Parathyroid adenoma (tissue), 2 donors: ENCODE measurements at regions not wholly inside any gene's neighbourhood (a gene's known extent, or its start where the extent isn't known, plus 50 kb on each side); places are given as distances from the start of the nearest gene placed in this dataset.

Experiments used
- H2AFZ ChIP-seq: fragments of 300-600 bp; sonication (generic); one replicate; pipeline ENCODE4 v1.7.0; 2017; ENCODE audit warnings: antibody characterized with exemption, mild to moderate bottlenecking
- H3K27ac ChIP-seq: fragments of 300-600 bp; sonication (generic); one replicate; pipeline ENCODE4 v1.7.0; 2017
- H3K27me3 ChIP-seq: fragments of 300-600 bp; sonication (generic); one replicate; pipeline ENCODE4 v1.7.0; 2017; ENCODE audit warnings: low read length; ENCODE audit not compliant: control insufficient read depth, insufficient read depth
- H3K36me3 ChIP-seq: fragments of 300-600 bp; sonication (generic); one replicate; pipeline ENCODE4 v1.7.0; 2017; ENCODE audit warnings: low read length; ENCODE audit not compliant: control insufficient read depth, insufficient read depth
- H3K4me1 ChIP-seq: fragments of 300-600 bp; sonication (generic); one replicate; pipeline ENCODE4 v1.7.0; 2017; ENCODE audit warnings: control low read depth
- H3K4me2 ChIP-seq: fragments of 300-600 bp; sonication (generic); one replicate; pipeline ENCODE4 v1.7.0; 2017; ENCODE audit warnings: low read length
- H3K4me3 ChIP-seq: fragments of 300-600 bp; sonication (generic); one replicate; pipeline ENCODE4 v1.7.0; 2017; ENCODE audit warnings: low read depth, low read length
- H3K79me2 ChIP-seq: fragments of 300-600 bp; sonication (generic); one replicate; pipeline ENCODE4 v1.7.0; 2017; ENCODE audit warnings: control low read depth
- H3K9ac ChIP-seq: fragments of 300-600 bp; sonication (generic); one replicate; pipeline ENCODE4 v1.7.0; 2017; ENCODE audit warnings: mild to moderate bottlenecking
- H3K9me3 ChIP-seq: fragments of 300-600 bp; sonication (generic); one replicate; pipeline ENCODE4 v1.7.0; 2017; ENCODE audit warnings: low read length; ENCODE audit not compliant: control insufficient read depth
- TF ChIP-seq, protein P1 (sequence below): fragments of 300-600 bp; sonication (generic); IDR thresholded peaks from one replicate; pipeline ENCODE4 v1.7.0; 2017; ENCODE audit warnings: antibody characterized with exemption, mild to moderate bottlenecking
- donor health status: primary hyperparathyroidism.

DNA sequence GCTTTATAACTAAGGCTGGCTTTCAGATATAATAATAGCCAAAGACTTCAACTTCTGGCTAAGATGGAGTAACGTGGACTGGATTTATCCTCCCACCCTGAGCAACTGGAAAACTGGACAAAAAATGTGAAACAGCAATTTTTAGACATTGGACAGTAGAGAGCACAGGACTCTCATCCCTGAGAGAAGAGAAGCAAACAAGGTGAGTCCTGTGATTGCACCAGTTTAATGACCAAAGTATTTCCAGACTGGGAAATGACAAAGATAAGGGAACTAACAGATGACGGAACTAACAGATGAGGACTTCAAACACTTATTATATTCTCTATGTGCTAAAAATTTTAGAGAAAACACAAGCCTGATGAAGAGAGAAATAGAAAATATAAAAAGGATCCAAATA lies 175.7 kb upstream of the SLC25A13 start:
- TF ChIP-seq, protein P1, sequence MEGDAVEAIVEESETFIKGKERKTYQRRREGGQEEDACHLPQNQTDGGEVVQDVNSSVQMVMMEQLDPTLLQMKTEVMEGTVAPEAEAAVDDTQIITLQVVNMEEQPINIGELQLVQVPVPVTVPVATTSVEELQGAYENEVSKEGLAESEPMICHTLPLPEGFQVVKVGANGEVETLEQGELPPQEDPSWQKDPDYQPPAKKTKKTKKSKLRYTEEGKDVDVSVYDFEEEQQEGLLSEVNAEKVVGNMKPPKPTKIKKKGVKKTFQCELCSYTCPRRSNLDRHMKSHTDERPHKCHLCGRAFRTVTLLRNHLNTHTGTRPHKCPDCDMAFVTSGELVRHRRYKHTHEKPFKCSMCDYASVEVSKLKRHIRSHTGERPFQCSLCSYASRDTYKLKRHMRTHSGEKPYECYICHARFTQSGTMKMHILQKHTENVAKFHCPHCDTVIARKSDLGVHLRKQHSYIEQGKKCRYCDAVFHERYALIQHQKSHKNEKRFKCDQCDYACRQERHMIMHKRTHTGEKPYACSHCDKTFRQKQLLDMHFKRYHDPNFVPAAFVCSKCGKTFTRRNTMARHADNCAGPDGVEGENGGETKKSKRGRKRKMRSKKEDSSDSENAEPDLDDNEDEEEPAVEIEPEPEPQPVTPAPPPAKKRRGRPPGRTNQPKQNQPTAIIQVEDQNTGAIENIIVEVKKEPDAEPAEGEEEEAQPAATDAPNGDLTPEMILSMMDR, result no peak
- no peak overlapping the region for H3K4me2 ChIP-seq
- H3K27me3 ChIP-seq, result no peaks in the 10 kb centered on the region
- no peak overlapping the region for H3K4me3 ChIP-seq
- H3K9ac ChIP-seq, result no peak overlapping the region
- no peaks in the 10 kb centered on the region for H3K79me2 ChIP-seq
- H3K27ac ChIP-seq, result no peak overlapping the region
- no peaks in the 10 kb centered on the region for H3K9me3 ChIP-seq
- no peaks in the 10 kb centered on the region for H3K4me1 ChIP-seq
- no peak overlapping the region for H2AFZ ChIP-seq
- H3K36me3 ChIP-seq, result no peaks in the 10 kb centered on the region

DNA sequence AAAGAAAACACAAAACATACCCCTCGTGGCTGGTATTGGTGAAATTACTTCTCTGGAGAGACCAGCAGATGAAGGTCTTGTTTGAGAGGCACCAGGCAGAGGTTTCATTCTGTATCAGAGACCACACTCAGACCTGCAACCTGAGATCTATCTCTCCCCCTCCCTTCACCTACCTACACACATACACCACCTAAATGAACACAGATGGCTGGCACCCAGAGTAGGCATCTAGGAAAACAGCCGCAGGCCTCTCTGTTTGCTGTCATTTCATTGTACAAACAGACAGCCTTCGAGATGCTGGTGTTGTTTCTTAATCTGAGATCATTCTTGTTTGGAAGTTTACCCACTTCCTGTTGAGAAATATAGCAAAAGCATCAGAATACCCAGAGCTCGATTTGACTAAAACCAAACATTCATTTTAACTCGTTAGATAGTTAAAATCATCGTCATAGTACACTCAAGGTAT lies 173.9 kb upstream of the SLC25A13 start:
- Histone ChIP-seq H3K27me3 (no peaks in the 10 kb centered on the region), H3K4me2 (no peak overlapping the region), H3K79me2 (no peaks in the 10 kb centered on the region), H3K36me3 (no peaks in the 10 kb centered on the region), H3K4me3 (no peak overlapping the region), H3K9me3 (no peaks in the 10 kb centered on the region), H3K4me1 (no peaks in the 10 kb centered on the region), H3K9ac (no peak overlapping the region), H3K27ac (no peak overlapping the region), H2AFZ (no peak overlapping the region)
- TF ChIP-seq, protein P1, result no peak

DNA sequence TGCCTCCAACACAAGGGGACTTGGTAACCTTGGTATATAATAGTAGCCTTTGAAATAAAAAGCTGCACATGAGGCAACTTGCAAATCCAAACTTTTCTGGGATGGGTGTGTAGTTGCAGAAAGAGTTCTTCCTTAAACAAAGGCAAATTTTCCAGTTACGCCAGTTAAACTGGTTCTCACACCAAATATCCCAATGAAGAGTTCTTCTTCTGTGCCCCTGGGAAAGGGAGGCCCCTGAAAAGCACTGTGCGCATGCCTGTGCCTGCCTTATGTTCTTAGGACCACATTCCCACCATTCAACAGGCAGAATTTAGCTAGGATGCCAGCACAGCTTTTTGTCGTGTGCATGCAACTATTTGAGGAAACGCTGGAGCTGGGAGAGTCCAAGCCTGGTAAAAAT lies 164.8 kb upstream of the SLC25A13 start:
- no peaks in the 10 kb centered on the region for H3K27me3 ChIP-seq
- H3K4me1 ChIP-seq, result no peaks in the 10 kb centered on the region
- no peaks in the 10 kb centered on the region for H3K79me2 ChIP-seq
- no peaks in the 10 kb centered on the region for H3K36me3 ChIP-seq
- H2AFZ ChIP-seq, result no peak overlapping the region
- no peaks in the 10 kb centered on the region for H3K9me3 ChIP-seq
- H3K4me3 ChIP-seq, result no peak overlapping the region
- H3K4me2 ChIP-seq, result no peak overlapping the region
- H3K9ac ChIP-seq, result no peak overlapping the region
- TF ChIP-seq, protein P1, result no peak
- H3K27ac ChIP-seq, result no peak overlapping the region

DNA sequence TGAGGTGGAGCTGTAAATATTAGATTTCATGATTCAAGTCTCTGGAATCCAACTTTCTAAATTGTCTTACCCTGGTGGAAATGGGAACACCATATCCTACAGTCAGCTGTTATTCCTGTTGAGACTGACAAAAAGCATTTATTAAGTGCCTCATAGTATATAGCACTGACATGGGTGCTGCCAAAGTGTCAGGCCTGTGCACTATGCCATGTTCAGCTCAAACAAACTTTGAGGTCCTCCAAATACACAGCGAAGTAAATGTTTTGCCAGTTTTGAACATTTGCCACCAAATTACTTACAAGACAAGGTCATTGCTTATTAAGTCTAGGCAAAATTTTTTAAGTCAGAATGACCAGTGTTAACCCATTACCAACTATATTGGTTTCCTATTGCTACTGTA lies 162.9 kb upstream of the SLC25A13 start:
- Histone ChIP-seq H3K4me3 (no peak overlapping the region), H3K36me3 (no peaks in the 10 kb centered on the region), H3K27ac (no peak overlapping the region), H3K9me3 (no peaks in the 10 kb centered on the region), H3K4me2 (no peak overlapping the region), H3K27me3 (no peaks in the 10 kb centered on the region), H3K9ac (no peak overlapping the region), H2AFZ (no peak overlapping the region), H3K79me2 (no peaks in the 10 kb centered on the region), H3K4me1 (no peaks in the 10 kb centered on the region)
- TF ChIP-seq, protein P1, result no peak

DNA sequence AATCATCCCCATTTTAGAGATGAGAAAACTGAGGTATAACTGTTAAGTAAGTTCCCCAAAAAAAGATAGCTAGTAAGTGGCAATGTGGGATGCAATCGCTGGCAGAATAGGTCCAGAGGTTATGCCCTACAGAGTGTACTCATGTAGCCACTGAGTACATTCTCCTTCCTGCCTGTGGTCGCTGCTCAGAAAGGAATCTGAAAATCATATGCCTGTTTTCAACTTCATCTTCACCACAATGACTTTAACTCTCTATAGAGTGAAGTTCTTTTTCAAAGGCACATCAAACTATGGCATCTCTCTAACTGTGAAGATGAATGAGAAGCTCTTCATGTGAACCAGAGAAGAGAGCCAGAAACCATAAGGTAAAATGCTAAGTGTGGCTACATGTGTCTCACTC lies 162.2 kb upstream of the SLC25A13 start:
- H3K4me3 ChIP-seq, result no peak overlapping the region
- no peak overlapping the region for H3K4me2 ChIP-seq
- H3K9me3 ChIP-seq, result no peaks in the 10 kb centered on the region
- H3K4me1 ChIP-seq, result no peaks in the 10 kb centered on the region
- no peak overlapping the region for H3K27ac ChIP-seq
- no peaks in the 10 kb centered on the region for H3K36me3 ChIP-seq
- no peak overlapping the region for H3K9ac ChIP-seq
- H2AFZ ChIP-seq, result no peak overlapping the region
- H3K79me2 ChIP-seq, result no peaks in the 10 kb centered on the region
- no peaks in the 10 kb centered on the region for H3K27me3 ChIP-seq
- TF ChIP-seq, protein P1, result no peak
